GM12891 (cell line): ENCODE measurements at regions not wholly inside any gene's neighbourhood (a gene's known extent, or its start where the extent isn't known, plus 50 kb on each side); places are given as distances from the start of the nearest gene placed in this dataset.

ENCODE experiments used
- DNase-seq: peaks from one replicate; pipeline ENCODE4 v3.0.0; 2011; ENCODE audit warnings: low spot score; ENCODE audit not compliant: insufficient read length
- FAIRE-seq: peaks from 2 replicates; lab custom pipeline; 2011; peaks lifted over from hg19 to GRCh38; lab: Jason Lieb, UNC
- PAX5 ChIP-seq: IDR thresholded peaks from 2 replicates; pipeline ENCODE4 v1.6.1; 2011; ENCODE audit warnings: low read length, moderate library complexity, mild to moderate bottlenecking; ENCODE audit not compliant: insufficient read depth, severe bottlenecking
- POLR2A ChIP-seq: IDR thresholded peaks from 2 replicates; pipeline ENCODE4 v1.6.1; 2011; ENCODE audit warnings: low read depth, low read length, control low read depth
- POLR2AphosphoS5 ChIP-seq: IDR thresholded peaks from 2 replicates; pipeline ENCODE4 v1.6.1; 2011; ENCODE audit warnings: low read depth, low read length, control low read depth
- POU2F2 ChIP-seq: IDR thresholded peaks from 2 replicates; pipeline ENCODE4 v1.6.1; 2011; ENCODE audit warnings: low read depth, mild to moderate bottlenecking, control low read depth, low read length, moderate library complexity
- SPI1 ChIP-seq: IDR thresholded peaks from 2 replicates; pipeline ENCODE4 v1.6.1; 2011; ENCODE audit warnings: low read depth, low read length, control low read depth
- TAF1 ChIP-seq: IDR thresholded peaks from 2 replicates; pipeline ENCODE4 v1.6.1; 2011; ENCODE audit warnings: low read depth, low read length, control low read depth

DNA sequence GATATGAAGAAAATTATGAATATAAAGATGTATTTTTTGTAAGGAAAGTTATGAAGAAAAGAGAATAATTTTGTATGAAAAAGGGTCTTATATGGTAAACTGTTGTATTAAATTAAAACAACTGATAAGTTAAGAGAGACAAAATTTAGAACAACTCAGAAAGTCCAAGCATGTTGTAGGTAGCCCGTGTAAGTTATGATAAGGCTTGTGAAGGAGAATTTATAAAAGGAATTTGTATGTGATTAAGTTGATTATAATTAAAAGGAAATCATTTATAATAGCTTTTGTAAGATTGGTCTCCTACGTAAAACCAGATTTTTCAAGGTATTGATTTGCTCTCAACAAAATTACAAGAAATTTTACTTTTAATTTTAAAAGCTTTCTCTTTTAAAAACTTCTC is 1579.3 kb downstream of the HACE1 start:
- no peak for FAIRE-seq
- no peak for DNase-seq
- TF ChIP-seq PAX5 (no peak), POLR2AphosphoS5 (no peak), SPI1 (no peak), POLR2A (no peak)

DNA sequence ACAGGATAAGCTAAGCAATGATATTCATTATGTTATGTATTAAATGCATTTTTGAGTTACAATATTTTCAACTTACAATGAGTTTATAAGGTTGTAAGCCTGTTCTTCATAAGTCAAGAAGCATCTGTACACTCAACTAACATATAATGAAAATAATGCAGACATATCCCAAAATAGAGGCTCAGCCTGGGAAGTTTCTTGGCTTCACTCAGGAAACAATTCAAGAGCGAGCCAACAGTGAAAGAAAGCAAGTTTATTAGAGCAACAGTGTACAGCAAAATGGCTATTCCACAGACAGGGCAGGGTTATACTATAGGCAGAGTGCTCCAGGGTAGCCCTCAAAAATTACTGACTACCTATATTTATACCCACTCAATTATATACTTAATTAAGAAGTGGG is 1581.8 kb downstream of the HACE1 start:
- FAIRE-seq (no peak), DNase-seq (no peak)
- TF ChIP-seq POU2F2 (no peak), PAX5 (no peak), POLR2AphosphoS5 (no peak), POLR2A (no peak), TAF1 (no peak), SPI1 (no peak)

DNA sequence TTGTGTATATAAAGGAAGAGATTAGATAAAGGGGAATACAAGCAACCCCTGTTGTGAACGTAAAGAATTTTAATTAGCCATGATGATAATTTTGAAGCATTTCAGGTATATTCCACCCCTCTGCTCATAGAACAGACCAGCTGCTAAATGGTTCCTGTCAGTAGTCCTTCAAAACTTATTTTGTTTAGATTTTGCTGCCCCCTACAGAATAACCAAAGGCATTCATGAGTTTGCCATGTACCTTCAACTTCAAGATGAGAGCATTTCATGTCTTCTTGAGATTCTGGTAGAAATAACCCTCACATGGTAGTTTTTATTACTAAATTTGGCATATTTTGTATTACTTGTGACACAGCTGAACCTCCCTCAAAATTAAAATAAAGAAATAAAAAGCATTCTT is 1586.7 kb downstream of the HACE1 start:
- DNase-seq (no peak), FAIRE-seq (no peak)
- no peak for TF ChIP-seq PAX5
- TF ChIP-seq POLR2AphosphoS5, result no peak
- TF ChIP-seq POU2F2, result no peak
- TF ChIP-seq SPI1, result no peak
- TF ChIP-seq TAF1, result no peak
- no peak for TF ChIP-seq POLR2A

DNA sequence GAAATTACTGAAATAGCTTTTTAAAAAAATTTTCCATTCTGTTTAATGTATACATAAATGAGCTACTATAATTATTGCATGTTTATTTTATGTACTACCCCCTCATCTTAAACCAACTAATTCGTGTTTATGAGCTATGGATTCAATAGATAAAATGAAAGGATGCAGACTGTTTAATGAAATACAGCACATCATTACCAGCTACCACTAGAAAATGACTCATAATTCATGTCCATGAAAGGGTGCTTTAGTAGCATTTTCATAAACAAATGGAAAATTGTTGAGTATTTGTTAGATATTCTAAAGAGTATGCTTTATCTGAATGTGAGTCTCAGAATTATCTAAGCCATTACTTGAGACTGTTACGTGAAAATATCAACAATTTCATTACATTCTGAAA is 1590.1 kb downstream of the HACE1 start:
- DNase-seq, result no peak
- TF ChIP-seq POU2F2, result no peak
- TF ChIP-seq SPI1, result no peak
- TF ChIP-seq POLR2A, result no peak
- no peak for TF ChIP-seq POLR2AphosphoS5
- no peak for TF ChIP-seq TAF1
- no peak for TF ChIP-seq PAX5
- FAIRE-seq, result no peak

DNA sequence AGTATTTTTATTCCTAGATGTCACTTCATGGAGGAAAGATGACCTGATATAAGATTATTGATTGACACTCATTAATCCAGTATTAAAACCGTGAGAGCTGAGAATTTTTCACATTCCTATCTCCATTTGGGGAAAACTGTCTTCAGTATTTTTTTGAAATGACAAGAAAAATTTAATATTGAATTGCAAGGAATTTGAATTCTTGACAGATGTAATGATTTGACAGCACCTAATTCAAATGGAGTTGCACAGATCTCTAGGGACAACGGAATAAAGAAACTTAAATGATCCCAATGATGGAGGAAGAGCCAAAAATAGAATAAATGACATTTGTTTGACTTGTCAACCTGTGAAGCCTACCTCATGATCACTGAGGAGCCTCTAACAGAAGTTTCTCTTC is 1591.4 kb downstream of the HACE1 start:
- TF ChIP-seq TAF1 (no peak), PAX5 (no peak), SPI1 (no peak)
- FAIRE-seq (no peak), DNase-seq (no peak)

DNA sequence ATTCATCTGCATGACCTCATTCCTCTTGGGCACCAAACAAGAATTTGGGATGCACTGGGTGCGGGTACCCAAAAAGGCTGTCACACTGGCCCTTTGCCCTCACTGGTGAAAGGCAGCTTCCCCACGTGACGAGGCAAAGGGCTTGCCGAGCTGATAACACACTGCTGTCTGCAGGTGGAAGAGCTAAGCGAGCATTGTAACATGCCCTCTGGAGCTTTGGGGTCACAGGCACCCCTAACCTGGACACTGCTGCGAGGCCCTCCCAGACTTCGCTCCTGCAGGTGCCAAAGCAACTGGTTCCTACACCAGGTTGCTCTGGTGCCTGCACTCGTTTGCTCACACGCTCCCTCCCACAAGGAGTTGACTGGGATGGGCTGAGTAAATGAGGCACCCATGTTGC is 1595.7 kb downstream of the HACE1 start:
- FAIRE-seq, result no peak
- no peak for DNase-seq
- TF ChIP-seq TAF1 (no peak), POLR2AphosphoS5 (no peak), POLR2A (no peak), PAX5 (no peak), POU2F2 (no peak), SPI1 (no peak)

DNA sequence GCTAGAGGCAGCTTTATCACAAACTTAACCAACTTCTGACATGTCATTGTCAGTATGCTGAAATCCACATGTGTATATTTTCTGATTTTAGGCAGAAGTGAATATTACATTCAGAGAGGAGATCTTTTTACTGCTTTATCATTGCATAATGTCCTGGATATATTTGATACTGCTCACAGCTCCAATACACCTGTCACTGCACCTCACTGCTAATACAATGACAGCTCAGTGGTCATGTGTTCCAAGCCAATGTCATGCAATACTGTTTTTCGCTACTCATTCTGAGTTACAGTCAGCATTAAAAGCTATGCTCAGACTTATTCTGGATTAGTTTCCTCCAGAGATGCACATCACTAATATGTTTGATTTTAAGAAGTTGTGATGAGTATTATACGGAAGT is 1604.6 kb downstream of the HACE1 start:
- FAIRE-seq, result no peak
- no peak for TF ChIP-seq TAF1
- TF ChIP-seq POU2F2, result no peak
- TF ChIP-seq POLR2A, result no peak
- TF ChIP-seq POLR2AphosphoS5, result no peak
- TF ChIP-seq SPI1, result no peak
- no peak for TF ChIP-seq PAX5
- DNase-seq, result no peak

DNA sequence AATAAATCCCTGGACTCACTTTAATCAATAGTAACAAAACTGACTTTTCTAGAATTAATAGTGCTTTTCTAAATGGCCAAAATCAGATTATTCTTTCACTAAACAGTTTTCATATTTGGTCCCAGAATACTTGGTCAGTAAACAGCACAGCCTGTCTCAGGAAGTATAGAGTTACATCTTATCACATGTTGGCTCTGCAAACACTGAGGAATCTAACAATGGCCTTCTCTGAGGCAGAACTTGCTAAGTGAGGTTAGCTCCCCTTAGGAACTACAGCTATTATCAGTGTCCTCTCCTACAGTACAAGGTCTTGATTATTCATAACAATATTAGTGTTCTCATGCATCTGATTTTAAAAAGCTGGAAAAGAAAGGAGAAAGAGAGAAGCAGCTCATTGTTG is 1622.8 kb downstream of the HACE1 start:
- TF ChIP-seq POLR2AphosphoS5 (no peak), TAF1 (no peak), POU2F2 (no peak), SPI1 (no peak), PAX5 (no peak), POLR2A (no peak)
- FAIRE-seq, result no peak
- DNase-seq, result no peak

DNA sequence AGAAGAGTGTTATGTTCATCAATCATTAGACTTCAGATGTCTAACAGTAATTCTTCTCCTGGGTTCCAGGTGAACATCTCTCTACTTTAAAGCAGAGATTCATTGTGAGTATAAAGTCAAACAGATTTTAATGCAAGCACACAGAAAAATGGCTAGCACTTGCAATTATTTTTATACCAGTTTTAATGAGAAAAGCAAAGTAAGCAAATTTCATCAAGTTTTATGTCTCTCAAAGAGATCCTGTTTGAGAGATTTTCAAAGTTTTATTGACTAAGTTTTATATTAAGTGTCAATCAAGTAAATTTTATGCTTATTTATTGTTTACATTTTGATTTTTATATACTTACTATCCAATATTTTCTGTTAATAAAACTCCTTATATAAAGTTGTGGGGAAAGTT is 1628.5 kb downstream of the HACE1 start:
- FAIRE-seq (no peak), DNase-seq (no peak)
- no peak for TF ChIP-seq TAF1
- no peak for TF ChIP-seq POU2F2

DNA sequence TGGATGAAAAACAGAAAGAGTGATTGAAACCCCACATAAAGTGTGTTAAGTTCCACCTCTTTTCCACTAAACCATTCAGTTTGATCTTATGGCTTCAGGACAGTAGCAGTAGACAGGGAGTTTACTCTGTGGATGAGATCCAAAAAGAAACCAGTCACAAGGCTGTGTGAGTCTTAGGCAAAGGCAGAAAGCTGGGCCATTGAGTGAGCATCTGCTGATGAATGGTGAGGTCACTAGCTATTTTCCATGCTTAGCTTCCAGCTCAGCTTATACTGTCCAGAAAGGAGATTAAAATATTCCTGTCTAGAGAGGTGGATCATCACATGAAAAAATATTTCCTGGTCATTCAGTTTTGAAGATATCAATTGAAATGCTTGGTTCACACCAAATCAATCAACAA is 1643.9 kb downstream of the HACE1 start:
- FAIRE-seq (no peak), DNase-seq (no peak)
- TF ChIP-seq POLR2A (no peak), POU2F2 (no peak), POLR2AphosphoS5 (no peak)

DNA sequence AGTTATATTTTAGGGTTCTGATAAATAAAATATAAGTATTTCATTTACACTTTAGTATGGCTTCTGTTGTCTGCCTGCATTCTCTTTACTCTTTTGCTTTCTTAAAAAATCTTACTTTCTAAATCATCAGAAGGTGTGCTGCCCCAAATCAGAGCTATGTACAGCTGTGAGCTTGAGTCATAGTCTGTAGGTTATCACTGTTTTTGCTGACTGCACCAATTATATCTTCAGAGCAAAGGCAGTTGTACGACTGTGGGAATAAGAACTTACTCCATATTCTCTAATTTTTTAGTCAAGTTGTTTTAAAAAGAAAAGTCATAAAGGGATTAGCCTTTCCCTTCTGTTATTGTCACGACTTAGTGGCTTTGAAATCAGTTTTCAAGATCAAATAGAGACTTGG is 1649.0 kb downstream of the HACE1 start:
- DNase-seq (no peak), FAIRE-seq (no peak)
- no peak for TF ChIP-seq POLR2AphosphoS5
- TF ChIP-seq TAF1, result no peak
